ENCODE measurements at regions not wholly inside any gene's neighbourhood (a gene's known extent, or its start where the extent isn't known, plus 50 kb on each side); places are given as distances from the start of the nearest gene placed in this dataset.
A peak's percentile ranks its signal among the peaks of the same experiment; 100 is the strongest.

DNA sequence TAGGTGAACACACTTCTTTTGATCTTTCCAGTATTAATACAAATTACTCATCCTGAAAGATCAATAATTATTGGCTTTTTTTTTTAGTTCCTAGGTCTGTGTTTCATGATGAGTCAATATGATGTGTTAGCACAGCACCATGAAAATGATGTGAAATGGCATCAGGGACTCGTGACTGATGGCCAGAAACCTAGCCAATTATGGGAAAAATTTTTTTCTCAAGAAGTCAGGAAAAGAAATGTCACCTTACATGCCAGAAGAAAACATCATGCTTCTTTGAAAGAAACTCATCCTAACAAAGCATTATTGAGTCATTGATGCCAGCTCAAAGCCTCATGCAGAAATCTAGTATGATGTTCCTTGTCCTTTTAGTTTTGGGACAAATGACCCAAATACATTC is 468.3 kb upstream of the CBLB start:
- H3K27ac ChIP-seq (ENCODE audit: low read length) = no peak overlapping the region
- no peak for DNase-seq
- no CpG with 5 or more reads among the region's 1 CpG for WGBS (ENCODE audit: insufficient coverage, low lambda C conversion rate)
- H3K27me3 ChIP-seq (ENCODE audit: control insufficient read depth, insufficient read depth, low read length) = no peaks in the 10 kb centered on the region
- no peaks in the 10 kb centered on the region for H3K4me1 ChIP-seq (ENCODE audit: control insufficient read depth, insufficient read depth, low read length)
- H3K36me3 ChIP-seq (ENCODE audit: control insufficient read depth, insufficient read depth, low read length) = no peaks in the 10 kb centered on the region
- H3K9me3 ChIP-seq (ENCODE audit: control insufficient read depth, low read depth, low read length) = no peaks in the 10 kb centered on the region
- no peak overlapping the region for H3K4me3 ChIP-seq (ENCODE audit: low read length)

DNA sequence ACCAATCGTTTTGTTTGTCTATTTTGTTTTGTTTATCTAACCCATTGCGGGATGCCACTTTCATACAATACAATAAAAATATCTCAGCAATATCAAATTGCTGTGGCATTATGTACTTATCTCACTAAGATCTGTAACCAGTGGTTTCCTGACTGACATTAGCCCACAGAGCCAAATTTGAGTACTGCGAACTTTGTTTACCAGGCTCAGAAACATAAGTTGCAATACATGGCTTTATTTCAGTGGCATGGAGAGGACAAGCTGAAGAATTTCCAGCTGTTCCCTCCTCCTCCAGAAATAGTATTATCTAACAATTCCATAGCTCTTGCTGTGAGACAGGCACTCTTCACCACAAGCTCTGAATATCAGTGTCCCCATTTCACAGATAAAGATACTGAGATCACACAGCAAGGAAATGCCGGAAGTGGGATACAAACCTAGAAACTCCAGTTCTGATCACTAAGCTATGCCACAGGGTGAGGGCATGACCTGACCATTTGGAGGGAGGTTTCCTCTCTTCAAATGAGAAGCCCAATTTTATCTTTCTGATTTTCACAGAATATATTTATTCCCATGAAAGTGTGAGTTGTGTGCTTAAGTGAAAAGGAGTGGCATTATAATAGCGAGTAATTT is 469.9 kb upstream of the CBLB start:
- no peak for DNase-seq
- 100% methylated on average over 1 of the region's 5 CpGs for WGBS (ENCODE audit: insufficient coverage, low lambda C conversion rate)
- no peak overlapping the region for H3K4me3 ChIP-seq (ENCODE audit: low read length)
- no peak overlapping the region for H3K27ac ChIP-seq (ENCODE audit: low read length)
- no peaks in the 10 kb centered on the region for H3K4me1 ChIP-seq (ENCODE audit: control insufficient read depth, insufficient read depth, low read length)
- H3K36me3 ChIP-seq (ENCODE audit: control insufficient read depth, insufficient read depth, low read length) = no peaks in the 10 kb centered on the region
- H3K27me3 ChIP-seq (ENCODE audit: control insufficient read depth, insufficient read depth, low read length) = no peaks in the 10 kb centered on the region
- H3K9me3 ChIP-seq (ENCODE audit: control insufficient read depth, low read depth, low read length) = no peaks in the 10 kb centered on the region

DNA sequence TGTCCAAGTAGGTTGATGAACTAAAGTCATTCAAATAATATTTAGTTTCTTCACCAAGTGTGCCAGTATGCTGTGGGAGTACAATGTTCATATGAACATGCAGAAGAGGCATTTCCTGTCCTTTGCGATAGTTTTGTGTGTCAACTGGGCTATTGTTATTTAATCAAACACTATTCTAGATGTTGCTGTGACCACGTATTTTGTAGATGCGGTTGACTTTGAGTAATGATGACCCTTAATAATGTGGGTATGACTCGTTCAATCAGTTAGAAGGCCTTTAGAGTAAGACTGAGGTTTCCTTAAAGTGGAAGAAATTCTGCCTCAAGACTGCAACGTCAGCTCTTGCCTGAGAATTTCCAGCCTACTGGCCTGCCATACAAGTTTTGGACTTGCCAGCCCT is 470.7 kb upstream of the CBLB start:
- H3K36me3 ChIP-seq (ENCODE audit: control insufficient read depth, insufficient read depth, low read length) = no peaks in the 10 kb centered on the region
- H3K4me3 ChIP-seq (ENCODE audit: low read length) = no peak overlapping the region
- H3K4me1 ChIP-seq (ENCODE audit: control insufficient read depth, insufficient read depth, low read length) = no peaks in the 10 kb centered on the region
- no peaks in the 10 kb centered on the region for H3K9me3 ChIP-seq (ENCODE audit: control insufficient read depth, low read depth, low read length)
- WGBS (ENCODE audit: insufficient coverage, low lambda C conversion rate) = 100% methylated on average over 1 of the region's 5 CpGs
- no peak overlapping the region for H3K27ac ChIP-seq (ENCODE audit: low read length)
- no peaks in the 10 kb centered on the region for H3K27me3 ChIP-seq (ENCODE audit: control insufficient read depth, insufficient read depth, low read length)
- no peak for DNase-seq

DNA sequence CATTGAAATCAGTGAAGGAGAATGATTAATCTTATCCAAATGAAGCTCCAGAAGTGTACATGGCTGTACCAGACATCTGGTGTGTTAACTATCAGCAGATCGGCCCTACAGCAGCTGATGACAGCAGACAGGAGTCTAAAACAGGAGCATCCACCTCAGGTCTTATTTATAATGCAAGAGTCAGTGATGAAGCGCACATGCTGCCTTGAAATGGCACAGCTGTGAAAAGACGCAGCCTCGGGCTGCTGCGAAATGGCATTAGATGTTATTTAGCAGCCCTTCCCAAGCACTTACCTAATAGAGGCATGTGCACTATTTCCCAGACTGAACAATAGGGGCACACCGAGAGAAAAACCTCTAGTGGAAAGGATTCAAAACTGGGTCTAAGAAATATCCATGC is 472.3 kb upstream of the CBLB start:
- H3K27ac ChIP-seq (ENCODE audit: low read length) = no peak overlapping the region
- no peaks in the 10 kb centered on the region for H3K36me3 ChIP-seq (ENCODE audit: control insufficient read depth, insufficient read depth, low read length)
- no peaks in the 10 kb centered on the region for H3K27me3 ChIP-seq (ENCODE audit: control insufficient read depth, insufficient read depth, low read length)
- H3K4me1 ChIP-seq (ENCODE audit: control insufficient read depth, insufficient read depth, low read length) = no peaks in the 10 kb centered on the region
- H3K9me3 ChIP-seq (ENCODE audit: control insufficient read depth, low read depth, low read length) = no peaks in the 10 kb centered on the region
- no peak overlapping the region for H3K4me3 ChIP-seq (ENCODE audit: low read length)
- no peak for DNase-seq
- WGBS (ENCODE audit: insufficient coverage, low lambda C conversion rate) = 100% methylated on average over 1 of the region's 6 CpGs

DNA sequence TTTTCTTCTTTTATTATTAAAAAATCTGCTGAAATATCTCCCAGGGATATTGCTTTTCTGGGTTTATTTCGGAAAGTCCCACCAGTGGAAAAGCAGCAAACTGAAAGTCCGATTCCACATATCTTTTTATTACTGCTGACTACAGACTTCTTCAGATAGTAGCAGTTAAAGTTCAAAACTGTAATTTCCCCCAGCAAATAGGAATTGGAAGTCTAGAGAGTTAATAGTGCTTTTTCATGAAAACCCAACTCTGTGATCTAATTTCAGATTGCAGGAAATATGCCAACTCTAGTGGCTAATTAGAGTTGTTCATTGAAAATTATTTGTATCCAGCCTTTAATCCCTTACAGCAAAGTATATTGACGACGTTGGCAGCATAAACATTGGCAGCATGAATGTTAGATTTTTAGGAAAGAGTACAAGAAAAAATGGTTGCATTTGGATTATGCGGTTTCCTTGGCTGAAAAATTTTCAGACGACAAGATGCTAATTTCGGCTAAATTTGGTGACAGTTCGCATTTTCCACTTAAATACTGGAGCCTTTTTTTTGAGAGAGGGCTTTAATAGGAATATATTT is 472.9 kb upstream of the CBLB start:
- H3K36me3 ChIP-seq (ENCODE audit: control insufficient read depth, insufficient read depth, low read length) = no peaks in the 10 kb centered on the region
- H3K4me1 ChIP-seq (ENCODE audit: control insufficient read depth, insufficient read depth, low read length) = no peaks in the 10 kb centered on the region
- H3K27me3 ChIP-seq (ENCODE audit: control insufficient read depth, insufficient read depth, low read length) = no peaks in the 10 kb centered on the region
- DNase-seq = no peak
- WGBS (ENCODE audit: insufficient coverage, low lambda C conversion rate) = 66% methylated on average over 4 of the region's 8 CpGs
- no peaks in the 10 kb centered on the region for H3K9me3 ChIP-seq (ENCODE audit: control insufficient read depth, low read depth, low read length)
- no peak overlapping the region for H3K27ac ChIP-seq (ENCODE audit: low read length)
- H3K4me3 ChIP-seq (ENCODE audit: low read length) = no peak overlapping the region

DNA sequence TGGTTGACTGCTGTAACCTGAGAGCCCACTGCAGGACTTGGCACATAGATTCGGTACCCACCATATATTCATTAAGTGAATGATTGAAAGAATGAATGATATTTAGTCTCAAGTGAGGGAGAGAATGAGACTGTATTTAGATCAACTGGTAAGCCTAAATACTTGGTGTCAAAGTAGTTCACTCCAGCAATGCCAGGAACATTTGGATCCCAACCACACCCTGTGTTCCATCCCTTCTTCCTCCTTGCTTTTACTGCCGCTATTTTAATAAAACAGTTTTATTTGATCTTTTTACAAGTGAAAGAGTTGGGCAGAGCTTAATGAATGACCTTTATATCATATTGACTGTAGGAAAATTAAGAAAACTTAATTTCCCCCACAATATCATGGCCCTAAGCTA is 473.6 kb upstream of the CBLB start:
- no peak overlapping the region for H3K27ac ChIP-seq (ENCODE audit: low read length)
- no peaks in the 10 kb centered on the region for H3K9me3 ChIP-seq (ENCODE audit: control insufficient read depth, low read depth, low read length)
- no peak overlapping the region for H3K4me3 ChIP-seq (ENCODE audit: low read length)
- no peak for DNase-seq
- H3K27me3 ChIP-seq (ENCODE audit: control insufficient read depth, insufficient read depth, low read length) = no peaks in the 10 kb centered on the region
- H3K4me1 ChIP-seq (ENCODE audit: control insufficient read depth, insufficient read depth, low read length) = no peaks in the 10 kb centered on the region
- no peaks in the 10 kb centered on the region for H3K36me3 ChIP-seq (ENCODE audit: control insufficient read depth, insufficient read depth, low read length)
- WGBS (ENCODE audit: insufficient coverage, low lambda C conversion rate) = 91% methylated on average over 1 of the region's 2 CpGs

DNA sequence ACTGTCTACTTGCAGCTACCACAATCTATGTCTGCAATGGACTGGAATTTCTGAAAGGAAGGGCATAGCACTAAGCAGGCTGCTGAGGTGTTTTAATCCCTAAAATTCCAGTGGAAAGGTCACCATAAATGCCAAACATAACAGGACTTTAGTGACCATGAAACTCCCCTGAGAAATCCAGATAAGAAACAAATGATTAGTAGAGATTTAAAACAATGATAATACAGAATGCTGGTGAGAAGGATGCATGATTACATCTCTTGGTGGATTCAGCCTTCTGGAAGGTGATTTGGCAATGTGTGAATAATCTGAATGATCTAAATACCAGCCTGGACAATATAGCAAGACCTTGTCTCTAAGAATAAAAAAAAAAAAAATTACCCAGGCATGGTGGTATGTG is 475.0 kb upstream of the CBLB start:
- Histone ChIP-seq H3K27me3 (ENCODE audit: control insufficient read depth, insufficient read depth, low read length) (no peaks in the 10 kb centered on the region), H3K9me3 (ENCODE audit: control insufficient read depth, low read depth, low read length) (no peaks in the 10 kb centered on the region), H3K4me1 (ENCODE audit: control insufficient read depth, insufficient read depth, low read length) (no peaks in the 10 kb centered on the region), H3K27ac (ENCODE audit: low read length) (no peak overlapping the region), H3K4me3 (ENCODE audit: low read length) (no peak overlapping the region), H3K36me3 (ENCODE audit: control insufficient read depth, insufficient read depth, low read length) (no peaks in the 10 kb centered on the region)
- DNase-seq = no peak

DNA sequence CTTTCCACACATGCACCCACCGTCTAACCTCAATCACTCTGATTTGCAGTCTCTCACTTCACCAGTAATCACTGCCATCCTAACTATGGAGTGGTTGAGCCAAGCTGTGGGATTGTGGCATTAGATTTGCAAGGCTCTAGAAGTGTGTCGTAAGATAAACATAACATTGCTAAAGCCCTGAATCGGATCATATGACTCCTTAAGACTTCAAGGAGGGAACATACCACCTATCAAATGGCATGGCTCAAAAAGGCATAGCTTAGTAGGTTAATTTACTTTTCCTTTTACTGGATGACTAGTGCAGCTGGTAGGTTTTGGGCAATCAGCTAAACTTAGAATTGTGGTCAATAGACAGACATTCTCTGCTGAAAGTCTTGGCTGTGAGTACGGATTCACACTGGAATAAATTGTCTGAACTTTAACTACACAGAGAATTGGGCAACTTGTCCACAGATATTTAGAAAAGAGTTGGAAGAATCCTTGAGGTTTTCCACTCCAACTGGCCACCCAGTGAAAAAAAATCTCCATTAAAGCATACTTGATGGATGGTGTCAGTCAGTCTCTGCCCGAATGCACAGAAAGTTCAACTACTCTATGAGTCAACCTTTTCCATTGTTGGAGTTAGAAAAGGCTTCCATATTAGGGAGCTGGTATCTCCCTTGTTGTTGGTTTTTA is 476.7 kb upstream of the CBLB start:
- WGBS (ENCODE audit: insufficient coverage, low lambda C conversion rate) = 83% methylated on average over 1 of the region's 5 CpGs

DNA sequence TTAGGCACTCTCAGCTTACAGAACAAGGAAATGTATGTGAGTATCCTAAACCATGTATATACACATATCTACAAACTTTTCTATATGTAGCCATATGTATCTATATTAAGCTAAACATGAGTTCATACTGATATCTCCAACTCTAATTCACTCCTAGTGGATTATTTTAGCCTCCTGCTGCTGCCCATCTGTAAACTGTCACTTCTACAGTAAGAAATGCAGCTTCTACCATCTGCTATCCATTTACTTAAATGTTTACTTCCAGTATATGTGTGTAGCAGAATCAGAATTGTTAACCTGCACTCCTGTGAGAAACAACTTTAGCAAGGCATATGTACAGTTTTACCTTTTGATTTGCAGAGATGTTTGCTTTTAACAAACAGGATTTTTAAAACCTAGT is 478.5 kb upstream of the CBLB start:
- DNase-seq = no peak
- Histone ChIP-seq H3K27me3 (ENCODE audit: control insufficient read depth, insufficient read depth, low read length) (no peaks in the 10 kb centered on the region), H3K4me3 (ENCODE audit: low read length) (no peak overlapping the region), H3K36me3 (ENCODE audit: control insufficient read depth, insufficient read depth, low read length) (no peaks in the 10 kb centered on the region), H3K9me3 (ENCODE audit: control insufficient read depth, low read depth, low read length) (no peaks in the 10 kb centered on the region), H3K4me1 (ENCODE audit: control insufficient read depth, insufficient read depth, low read length) (no peaks in the 10 kb centered on the region), H3K27ac (ENCODE audit: low read length) (no peak overlapping the region)

More for the DNA sequence above, 476.7 kb upstream of the CBLB start:
- no peaks in the 10 kb centered on the region for H3K4me1 ChIP-seq (ENCODE audit: control insufficient read depth, insufficient read depth, low read length)
- DNase-seq = peak in 1 of 2 donors; percentile 11
- H3K9me3 ChIP-seq (ENCODE audit: control insufficient read depth, low read depth, low read length) = no peaks in the 10 kb centered on the region
- no peak overlapping the region for H3K27ac ChIP-seq (ENCODE audit: low read length)
- H3K36me3 ChIP-seq (ENCODE audit: control insufficient read depth, insufficient read depth, low read length) = no peaks in the 10 kb centered on the region
- H3K27me3 ChIP-seq (ENCODE audit: control insufficient read depth, insufficient read depth, low read length) = no peaks in the 10 kb centered on the region
- H3K4me3 ChIP-seq (ENCODE audit: low read length) = no peak overlapping the region

DNA sequence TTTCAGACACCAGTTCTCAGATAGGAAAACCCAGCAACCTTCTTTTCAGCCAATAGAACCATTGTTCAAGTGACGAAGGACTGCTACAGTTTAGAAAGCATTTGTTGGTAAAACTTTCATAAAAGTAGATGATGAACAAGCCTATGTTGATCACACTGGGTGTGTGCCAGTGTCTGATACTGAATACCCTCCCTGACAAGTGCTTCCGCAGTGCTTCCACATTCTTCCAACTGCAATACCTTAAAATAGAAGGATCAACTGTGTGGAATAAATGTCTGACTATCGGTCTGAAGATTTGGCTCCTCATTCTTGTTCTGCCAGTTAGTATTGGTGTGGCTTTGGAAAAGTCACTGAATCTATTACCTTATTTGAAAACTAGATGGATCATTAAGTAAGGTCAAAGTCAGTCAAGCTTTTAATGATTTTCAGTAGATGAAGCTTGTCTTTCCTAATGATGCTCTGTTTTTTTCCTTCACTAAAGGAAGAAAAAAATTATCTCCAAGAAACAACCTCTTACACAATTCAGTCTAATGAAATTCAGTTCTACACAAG is 479.4 kb upstream of the CBLB start:
- Histone ChIP-seq H3K4me1 (ENCODE audit: control insufficient read depth, insufficient read depth, low read length) (no peaks in the 10 kb centered on the region), H3K4me3 (ENCODE audit: low read length) (no peak overlapping the region), H3K27me3 (ENCODE audit: control insufficient read depth, insufficient read depth, low read length) (no peaks in the 10 kb centered on the region), H3K9me3 (ENCODE audit: control insufficient read depth, low read depth, low read length) (no peaks in the 10 kb centered on the region), H3K27ac (ENCODE audit: low read length) (no peak overlapping the region), H3K36me3 (ENCODE audit: control insufficient read depth, insufficient read depth, low read length) (no peaks in the 10 kb centered on the region)
- WGBS (ENCODE audit: insufficient coverage, low lambda C conversion rate) = 100% methylated on average over 1 of the region's 3 CpGs
- no peak for DNase-seq
